PFSK-1 (cell line): ENCODE measurements at regions not wholly inside any gene's neighbourhood (a gene's known extent, or its start where the extent isn't known, plus 50 kb on each side); places are given as distances from the start of the nearest gene placed in this dataset.

ENCODE experiments used
- FOXP2 ChIP-seq: optimal IDR thresholded peaks from 2 replicates; pipeline ENCODE3; 2011; ENCODE audit warnings: borderline replicate concordance, control low read depth, inconsistent platforms; ENCODE audit not compliant: insufficient read depth; ENCODE audit errors: extremely low read length, extremely low read depth
- POLR2AphosphoS5 ChIP-seq: IDR thresholded peaks from 2 replicates; pipeline ENCODE4 v1.6.1; 2012; ENCODE audit warnings: low read depth, mild to moderate bottlenecking, control low read depth, low read length, moderate library complexity
- REST ChIP-seq, 2 experiments: IDR thresholded peaks; 2 replicates each; pipeline versions ENCODE4 v1.6.1 to v1.8.0; 2011 to 2012; ENCODE audit warnings: low read depth in 2 of 2, low read length in 2 of 2, control low read depth in 1 of 2, inconsistent platforms in 1 of 2, mild to moderate bottlenecking in 1 of 2, moderate library complexity in 1 of 2; ENCODE audit not compliant: insufficient read depth in 1 of 2
- SIN3A ChIP-seq: IDR thresholded peaks from 2 replicates; pipeline ENCODE4 v1.6.1; 2012; ENCODE audit warnings: mild to moderate bottlenecking, low read length, moderate library complexity, borderline replicate concordance; ENCODE audit not compliant: insufficient read depth
- TAF1 ChIP-seq: IDR thresholded peaks from 2 replicates; pipeline ENCODE4 v1.6.1; 2012; ENCODE audit warnings: low read length, control low read depth, borderline replicate concordance; ENCODE audit not compliant: insufficient read depth

GRCh38 chr11:25602149-25602548 is 729.8 kb upstream of the ANO3 start:
- no peak for TF ChIP-seq SIN3A
- TF ChIP-seq TAF1: no peak
- no peak for TF ChIP-seq REST (IDR thresholded peaks at IDR 0.05; ENCODE audit: insufficient read depth in 1 of 2, low read depth in 2 of 2, low read length in 2 of 2)
- no peak for TF ChIP-seq POLR2AphosphoS5
- no peak for TF ChIP-seq FOXP2

GRCh38 chr11:25602959-25603358 is 729.0 kb upstream of the ANO3 start:
- TF ChIP-seq REST (IDR thresholded peaks at IDR 0.05; ENCODE audit: insufficient read depth in 1 of 2, low read depth in 2 of 2, low read length in 2 of 2): no peak
- TF ChIP-seq POLR2AphosphoS5: no peak
- no peak for TF ChIP-seq TAF1
- TF ChIP-seq SIN3A: no peak
- no peak for TF ChIP-seq FOXP2

- TF ChIP-seq SIN3A (no peak), TAF1 (no peak)
These were observed 719.1 kb upstream of the ANO3 start for GRCh38 chr11:25612806-25613205.

- TF ChIP-seq SIN3A: no peak
- no peak for TF ChIP-seq TAF1
- TF ChIP-seq POLR2AphosphoS5: no peak
- no peak for TF ChIP-seq REST (IDR thresholded peaks at IDR 0.05; ENCODE audit: insufficient read depth in 1 of 2, low read depth in 2 of 2, low read length in 2 of 2)
- TF ChIP-seq FOXP2: no peak
These were observed 718.5 kb upstream of the ANO3 start for GRCh38 chr11:25613451-25613850.

- TF ChIP-seq FOXP2 (no peak), REST (IDR thresholded peaks at IDR 0.05; ENCODE audit: insufficient read depth in 1 of 2, low read depth in 2 of 2, low read length in 2 of 2) (no peak), POLR2AphosphoS5 (no peak)
These were observed 718.1 kb upstream of the ANO3 start for GRCh38 chr11:25613865-25614264.
